DMS114 treated with DMSO at 0.1 percent for 48 hours (cell line): ENCODE measurements at regions not wholly inside any gene's neighbourhood (a gene's known extent, or its start where the extent isn't known, plus 50 kb on each side); places are given as distances from the start of the nearest gene placed in this dataset.

Experiments used
- DNase-seq: peaks from one replicate; lab custom pipeline; 2025; ENCODE audit not compliant: unreplicated experiment; lab: John Stamatoyannopoulos, UW

DNA sequence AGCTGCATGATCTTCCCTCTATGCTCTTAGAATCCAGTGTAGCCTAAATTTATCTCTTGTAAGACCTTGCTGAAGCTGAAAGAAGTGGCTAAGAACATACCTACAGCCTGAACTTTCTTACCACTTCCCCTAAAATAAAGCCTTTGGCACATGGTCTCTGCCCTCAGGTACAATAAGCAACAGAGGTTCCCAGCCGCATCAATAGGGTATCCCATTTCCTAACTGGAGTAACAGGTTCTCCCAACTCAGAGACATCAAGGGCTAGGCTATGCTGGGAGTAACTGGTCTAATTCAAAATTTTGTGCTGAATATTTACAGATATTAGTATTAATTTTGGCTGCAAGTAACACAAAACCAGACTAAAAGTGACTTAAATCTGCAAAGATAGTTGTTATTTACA, 335.8 kb upstream of the TRPC7 start:
- DNase-seq, result no peak

DNA sequence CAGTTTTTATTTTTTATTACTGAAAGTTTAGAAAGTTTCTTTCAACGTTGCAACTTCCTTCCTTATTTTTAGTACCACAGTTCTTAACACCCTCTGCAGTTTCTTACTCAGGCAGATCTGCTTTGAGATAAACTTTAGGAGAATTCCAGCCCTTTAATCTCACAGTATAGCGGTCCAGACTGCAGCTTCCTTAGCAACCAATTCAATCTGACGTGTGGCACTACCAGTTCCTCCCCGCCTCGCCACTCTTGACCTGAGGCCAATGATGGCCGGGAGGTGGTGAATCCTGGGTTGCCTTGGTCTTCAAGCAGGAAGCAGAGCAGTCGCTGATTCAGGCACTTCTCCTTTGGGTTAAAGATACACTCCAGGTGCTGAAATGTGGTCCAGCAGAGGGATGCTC, 334.3 kb upstream of the TRPC7 start:
- DNase-seq, result no peak

DNA sequence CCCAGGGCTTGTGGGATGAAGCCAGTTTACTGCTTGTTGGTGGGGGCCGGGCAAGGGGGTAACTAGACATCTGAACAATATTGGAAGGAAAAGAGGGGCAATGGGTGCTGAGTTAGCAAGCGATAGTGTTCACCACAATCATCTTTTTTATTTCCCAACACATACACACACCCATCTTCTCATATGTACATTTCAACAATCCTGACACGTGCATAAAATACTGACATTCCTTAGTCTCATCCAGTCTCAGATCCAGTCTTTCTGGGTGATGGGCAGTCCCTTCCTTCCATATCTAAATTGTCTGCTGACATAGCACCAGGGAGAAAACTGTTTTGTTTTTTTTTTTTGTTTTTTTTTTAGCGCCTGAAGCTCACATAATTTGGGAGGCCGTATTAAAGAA, 333.6 kb upstream of the TRPC7 start:
- no peak for DNase-seq

DNA sequence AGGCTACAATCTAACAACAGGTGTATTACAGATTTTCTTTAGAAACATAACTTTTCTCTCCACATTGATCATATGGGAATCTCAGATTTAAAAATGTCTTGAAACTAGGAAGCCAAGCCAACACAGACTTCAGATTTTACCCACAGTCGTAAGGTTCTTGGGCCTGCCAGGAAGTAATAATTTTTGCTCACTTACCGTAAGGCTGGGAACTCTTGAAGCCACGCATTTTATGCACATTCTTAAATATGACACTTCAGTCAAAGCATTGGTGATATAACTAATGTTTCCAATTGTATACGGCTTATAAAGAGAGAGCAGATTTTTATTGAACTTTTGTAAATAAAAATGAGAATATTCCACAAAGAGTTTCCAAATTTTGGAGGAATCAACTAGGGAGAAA, 328.9 kb upstream of the TRPC7 start:
- DNase-seq, result no peak

DNA sequence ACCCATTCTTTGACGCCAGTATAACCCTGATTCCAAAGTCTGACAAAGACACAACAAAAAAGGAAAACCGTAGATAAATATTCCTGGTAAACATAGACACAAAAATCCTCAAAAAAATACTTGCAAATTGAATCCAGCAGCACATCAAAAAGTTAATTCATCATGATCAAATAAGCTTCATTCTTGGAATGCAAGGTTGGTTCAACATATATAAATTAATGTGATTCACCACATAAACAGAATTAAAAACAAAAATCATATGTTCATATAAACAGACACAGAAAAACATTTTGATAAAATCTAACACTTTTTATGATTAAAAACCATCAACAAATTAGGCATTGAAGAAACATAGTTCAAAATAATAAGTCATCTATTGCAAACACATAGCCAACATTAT, 324.2 kb upstream of the TRPC7 start:
- DNase-seq, result no peak

DNA sequence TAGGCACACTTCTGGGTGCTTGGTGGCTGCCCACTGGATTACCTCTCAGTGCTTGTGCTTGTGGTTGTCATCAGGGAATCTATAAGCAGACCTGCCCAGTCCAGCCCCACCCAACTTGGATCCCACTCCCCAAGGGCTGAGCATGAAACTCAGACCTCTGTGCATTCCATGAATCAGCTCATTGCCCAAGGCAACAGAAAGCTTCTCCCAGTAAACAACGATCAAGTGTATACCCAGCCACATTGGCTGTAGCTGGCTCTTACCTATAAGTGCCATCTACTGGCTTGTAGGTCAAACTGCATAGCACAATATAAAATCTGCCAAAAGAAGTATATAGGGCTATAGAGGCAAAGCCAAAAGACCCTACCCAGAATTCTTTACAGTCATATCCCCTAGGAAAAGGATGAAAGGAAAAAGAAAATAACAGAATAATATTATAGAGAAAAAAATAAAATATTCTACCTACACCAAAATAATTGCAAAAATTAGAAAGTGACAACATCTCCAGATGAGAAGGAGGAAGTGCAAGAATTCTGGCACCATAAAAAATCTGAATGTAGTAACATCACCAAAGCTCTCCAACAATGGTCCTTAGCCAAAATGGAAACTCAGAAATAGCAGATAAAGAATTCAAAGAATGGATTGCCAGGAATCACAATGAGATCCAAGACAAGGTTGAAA, 321.0 kb upstream of the TRPC7 start:
- DNase-seq, result peak; percentile 6

DNA sequence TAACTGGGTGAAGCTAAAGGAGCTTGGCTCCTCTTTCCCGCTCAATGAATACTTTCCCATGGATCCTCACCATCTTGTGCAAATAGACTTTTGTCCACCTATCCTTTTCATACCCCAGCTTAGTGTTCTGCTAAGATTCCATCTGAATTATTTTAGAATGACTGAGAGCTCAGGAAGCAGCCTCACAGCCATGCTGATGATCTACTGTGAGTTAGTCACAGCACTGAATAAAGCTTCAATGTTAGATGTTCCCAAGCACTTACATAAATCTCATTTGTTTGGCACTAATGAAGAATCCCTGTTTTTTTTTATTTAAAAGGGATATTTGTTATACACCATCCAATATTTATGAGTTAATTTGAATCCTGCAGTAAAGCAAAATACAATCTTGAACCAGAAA, 317.6 kb upstream of the TRPC7 start:
- DNase-seq, result no peak

DNA sequence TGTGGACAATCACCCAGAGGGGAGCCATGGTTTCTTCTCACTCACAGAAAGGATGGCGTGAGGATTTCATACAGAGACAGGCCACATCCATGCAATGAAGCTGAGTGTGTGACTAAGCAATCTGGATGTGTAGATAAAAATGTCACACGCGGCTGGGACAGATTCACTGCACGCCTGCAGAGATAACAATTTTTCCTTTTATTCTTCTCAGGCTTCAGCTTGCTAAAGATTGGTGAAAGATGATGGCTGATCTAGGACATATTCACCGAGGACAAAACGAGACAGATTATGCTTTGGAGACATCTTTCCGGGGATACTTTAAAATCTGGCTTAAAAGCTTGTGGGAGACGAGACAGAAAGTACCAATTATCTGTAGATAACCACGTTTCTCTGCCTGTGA, 313.9 kb upstream of the TRPC7 start:
- DNase-seq, result no peak

DNA sequence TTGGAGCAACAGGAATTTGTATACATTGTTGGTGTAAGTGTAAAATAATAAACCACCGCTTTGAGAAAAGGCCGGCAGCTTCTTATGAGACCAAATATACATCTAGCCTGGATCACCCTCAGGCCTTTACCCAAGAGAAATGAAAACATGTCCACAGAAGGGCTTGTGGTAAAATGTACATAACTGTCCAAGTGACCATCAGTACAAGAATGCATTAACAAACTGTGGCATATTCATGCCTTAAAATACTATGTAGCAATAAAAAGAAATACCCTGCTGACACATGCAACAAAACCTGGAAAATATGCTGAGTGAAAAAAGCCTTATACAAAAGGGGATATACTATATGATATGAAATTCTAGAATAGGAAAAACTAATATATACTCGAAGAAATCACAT, 311.9 kb upstream of the TRPC7 start:
- no peak for DNase-seq

DNA sequence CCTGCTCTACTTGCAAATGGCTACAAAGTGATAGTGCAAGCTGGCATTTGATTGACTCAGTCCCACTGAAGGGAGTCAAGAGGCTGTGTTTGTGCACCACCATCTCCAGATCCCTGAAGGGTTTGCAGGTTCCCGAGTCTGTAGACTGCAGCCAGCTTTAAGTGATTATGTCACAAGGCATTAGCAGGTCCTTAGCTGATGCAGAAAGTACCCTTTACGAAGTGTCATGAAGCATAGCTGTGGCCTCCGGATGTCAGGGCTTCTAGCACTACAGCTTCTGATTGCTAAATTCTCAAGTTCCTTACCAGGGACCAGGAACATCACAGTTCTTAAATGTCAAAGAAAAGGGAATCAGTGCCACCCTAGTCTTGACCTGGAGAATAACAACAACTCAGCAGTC, 311.3 kb upstream of the TRPC7 start:
- DNase-seq, result no peak

DNA sequence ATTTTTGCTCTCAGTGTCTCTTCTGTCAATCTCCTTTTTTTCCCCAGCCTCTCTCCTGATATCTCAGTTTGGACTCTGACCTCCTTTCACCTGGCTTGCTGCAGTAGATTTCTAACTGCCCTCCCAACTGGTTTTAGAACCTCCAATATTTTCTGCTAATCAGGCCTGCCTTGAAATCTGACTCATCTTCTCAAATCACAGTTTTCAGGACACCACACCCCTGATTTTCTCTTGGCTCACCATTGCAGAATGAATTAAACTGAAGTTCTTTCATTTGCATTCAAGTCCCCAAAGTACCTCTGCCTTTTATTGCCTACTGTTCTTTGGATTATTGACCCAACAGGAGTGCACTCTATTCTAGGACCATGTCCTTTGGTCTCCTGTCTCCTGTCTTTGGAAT, 310.4 kb upstream of the TRPC7 start:
- DNase-seq, result no peak

DNA sequence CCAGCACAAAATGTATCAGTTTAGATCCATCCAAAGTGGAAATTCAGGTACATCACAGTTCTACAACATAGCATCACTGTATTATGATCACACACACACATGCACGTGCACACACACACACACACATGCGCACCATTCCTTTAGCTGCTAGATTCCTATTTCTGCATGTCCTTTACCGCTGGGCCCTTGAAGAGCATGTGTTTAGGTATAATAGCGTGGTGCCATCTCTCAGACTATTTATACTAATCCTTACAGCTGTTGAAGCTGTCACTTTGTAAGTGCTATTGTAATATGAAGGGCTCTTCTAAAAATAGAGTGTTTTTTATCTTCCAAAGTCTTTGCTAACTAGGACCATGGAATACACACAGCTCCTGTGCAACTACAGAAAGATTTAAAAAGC, 308.8 kb upstream of the TRPC7 start:
- DNase-seq, result no peak

DNA sequence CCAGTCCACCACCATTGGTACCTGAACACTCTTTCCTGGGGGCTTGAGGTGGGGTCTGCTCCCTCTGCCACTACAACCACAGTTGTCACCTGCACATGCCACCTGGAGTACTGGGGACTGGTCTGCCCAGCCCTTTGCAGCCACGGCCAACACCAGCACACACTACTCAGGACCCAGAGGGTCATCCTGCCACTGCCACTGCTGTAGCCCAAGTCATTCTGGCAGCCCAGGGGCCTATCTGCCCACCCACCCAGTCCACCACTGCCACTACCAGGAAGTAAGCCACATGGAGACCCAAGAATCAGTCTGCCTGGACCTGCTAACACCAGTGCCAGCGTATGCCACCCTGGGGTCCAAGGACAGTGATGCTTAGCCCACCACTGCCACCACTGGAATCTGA, 302.4 kb upstream of the TRPC7 start:
- DNase-seq, result no peak

DNA sequence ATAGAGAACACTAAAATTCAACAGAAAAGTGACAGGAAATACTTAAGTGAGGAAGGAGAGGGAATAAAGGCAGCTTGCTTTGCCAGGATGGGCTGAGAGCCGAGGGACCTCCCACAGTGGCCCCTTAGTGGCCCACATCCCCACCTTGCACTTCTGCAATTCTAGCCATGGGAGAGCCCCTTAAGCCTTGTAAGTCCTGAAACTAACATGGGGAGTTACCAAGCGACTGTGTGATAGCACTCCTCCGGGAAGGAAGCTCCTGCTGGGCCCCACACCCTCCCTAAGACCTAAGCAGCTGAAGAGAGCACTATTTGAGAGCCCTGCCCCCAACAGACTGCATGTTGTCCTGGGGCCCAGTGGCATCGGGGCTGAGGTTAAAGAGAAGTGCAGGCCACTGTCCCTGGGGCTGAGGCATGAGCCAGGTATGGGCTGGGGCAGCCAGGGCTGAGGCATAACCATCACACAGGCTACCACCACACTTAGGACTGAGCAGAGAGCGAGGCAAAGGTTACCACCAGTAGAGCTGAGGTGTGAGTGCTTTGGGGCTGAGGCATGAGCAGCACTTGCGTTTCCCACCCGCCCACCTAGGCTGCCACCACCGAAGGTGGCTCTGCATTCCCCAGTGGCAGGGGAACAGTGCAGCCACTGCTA, 301.8 kb upstream of the TRPC7 start:
- DNase-seq, result no peak

DNA sequence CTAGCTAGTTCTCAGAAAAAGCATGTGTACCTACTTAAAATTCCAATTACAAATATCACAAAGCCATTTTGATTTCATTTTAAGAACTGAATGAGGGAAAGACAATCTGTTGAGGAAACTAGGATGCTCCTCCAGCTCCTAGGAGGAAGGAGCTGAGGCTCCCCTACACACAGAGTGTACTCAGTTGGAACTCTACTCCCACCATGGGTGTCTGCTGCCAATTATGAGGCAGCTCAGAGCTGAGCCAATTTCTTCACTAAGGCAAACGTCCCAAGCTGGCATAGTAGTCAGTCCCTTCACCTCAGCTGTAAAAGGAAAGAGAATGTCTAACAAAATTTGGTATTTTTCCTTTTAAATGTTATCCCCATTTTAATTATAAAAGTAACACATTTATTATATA, 300.0 kb upstream of the TRPC7 start:
- DNase-seq, result no peak

DNA sequence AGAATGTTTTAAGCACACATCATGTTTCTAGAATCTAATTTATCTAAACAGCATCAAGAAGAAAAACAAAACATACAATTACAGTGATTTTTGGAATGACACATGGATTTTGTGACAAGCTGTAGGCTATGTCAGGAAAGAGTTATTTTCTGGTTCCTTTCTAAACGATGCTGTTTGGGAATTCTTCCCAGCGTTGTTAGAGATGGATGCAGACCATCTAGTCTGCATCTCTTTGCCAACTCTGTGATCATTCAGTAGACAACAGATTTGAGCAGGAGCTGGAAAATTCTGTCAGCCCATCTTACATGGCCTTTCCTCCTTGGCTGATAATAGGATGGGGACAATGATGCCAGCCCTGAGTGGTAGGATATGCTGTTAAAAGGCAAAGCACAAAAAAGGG, 295.7 kb upstream of the TRPC7 start:
- DNase-seq, result no peak

DNA sequence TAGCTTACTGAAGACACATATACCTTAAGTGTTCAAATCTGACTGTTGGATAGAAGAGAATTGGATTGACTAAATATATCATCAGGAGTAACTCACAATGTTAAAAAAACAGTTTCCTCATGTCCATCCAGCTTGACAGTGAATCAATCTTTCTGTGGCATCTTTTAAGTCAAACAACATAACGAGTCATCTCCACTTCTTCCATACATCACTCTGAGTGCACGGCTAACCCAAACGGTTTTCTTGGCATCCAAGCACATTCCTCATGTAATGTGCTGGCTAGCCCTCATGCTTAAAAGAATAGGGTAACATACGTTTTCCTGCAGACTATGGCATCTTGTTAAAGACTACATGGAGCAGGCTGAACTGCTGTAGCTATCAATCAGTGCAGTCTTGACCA, 291.5 kb upstream of the TRPC7 start:
- DNase-seq, result no peak

DNA sequence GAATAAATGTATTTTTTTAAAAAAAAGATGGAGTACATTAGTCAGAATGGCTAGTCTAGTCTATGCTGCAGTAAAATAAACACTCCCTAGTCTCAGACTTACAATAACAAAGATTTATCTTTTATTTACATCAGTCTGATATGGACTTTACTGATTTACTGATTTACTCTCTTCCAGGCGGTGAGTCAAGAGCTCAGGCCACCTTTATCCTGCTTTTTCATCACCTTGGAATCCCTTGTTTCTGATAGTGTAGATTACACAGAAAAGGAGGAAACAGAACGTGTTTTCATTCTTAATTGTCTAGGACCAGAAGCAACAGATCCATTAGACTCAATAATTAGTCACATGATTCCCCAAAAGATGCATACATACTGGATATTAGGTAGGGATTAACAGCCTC, 290.1 kb upstream of the TRPC7 start:
- no peak for DNase-seq

DNA sequence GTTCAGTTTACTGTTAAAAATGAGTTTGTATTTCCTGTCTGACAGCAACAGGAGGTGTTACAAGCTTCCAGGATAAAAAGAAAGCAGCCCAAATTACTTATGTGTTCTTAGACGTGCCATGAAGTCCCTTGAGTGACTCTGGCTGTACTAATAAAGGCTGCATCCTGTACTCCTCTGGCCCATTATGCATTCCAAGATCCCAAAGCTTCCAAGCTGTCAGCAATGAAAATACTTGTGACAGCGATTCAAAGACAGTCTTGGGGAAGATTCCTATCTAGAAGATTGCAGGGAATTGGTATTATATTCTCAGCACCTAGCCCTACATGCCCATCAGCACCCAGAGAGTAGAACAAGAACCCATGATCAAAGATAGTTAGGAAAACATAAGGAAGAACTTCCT, 281.6 kb upstream of the TRPC7 start:
- no peak for DNase-seq

DNA sequence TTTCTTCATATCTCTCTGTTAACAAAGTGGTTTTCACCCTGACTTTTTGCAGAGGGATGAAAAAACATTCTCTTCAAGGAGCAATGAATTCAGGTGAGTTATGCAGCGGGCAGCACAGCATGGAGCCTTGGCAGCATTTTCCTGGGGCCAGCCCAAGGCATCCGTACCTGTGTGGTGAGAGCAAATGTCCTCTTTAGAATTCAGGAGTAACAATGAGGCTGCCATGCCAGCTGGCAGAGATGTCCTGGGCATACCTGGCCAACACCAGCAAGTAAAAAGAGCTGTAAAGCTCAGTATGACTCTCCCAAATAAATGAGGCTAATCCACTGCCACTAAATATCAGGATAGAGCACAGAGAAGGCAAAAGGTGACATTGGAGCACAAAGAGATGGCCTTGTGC, 277.6 kb upstream of the TRPC7 start:
- no peak for DNase-seq

DNA sequence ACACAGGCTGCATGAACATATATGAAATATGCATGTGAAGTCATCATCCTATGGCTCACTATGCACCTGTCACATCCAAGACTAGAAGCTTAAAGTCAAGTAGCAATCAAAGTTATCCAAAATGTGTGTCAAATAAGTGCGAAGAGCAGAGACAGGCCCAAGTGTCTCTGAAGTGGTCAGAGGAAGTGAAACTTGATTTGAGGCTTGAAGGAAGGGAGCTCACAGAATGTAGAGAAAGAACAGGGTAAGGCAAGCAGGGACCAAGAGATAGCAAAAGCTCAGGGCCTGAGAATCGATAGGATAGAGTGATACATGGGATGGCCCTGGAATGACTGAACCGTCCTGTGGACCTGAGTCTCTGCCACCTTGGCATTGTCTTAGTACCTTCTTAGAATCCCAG, 274.3 kb upstream of the TRPC7 start:
- DNase-seq, result no peak

DNA sequence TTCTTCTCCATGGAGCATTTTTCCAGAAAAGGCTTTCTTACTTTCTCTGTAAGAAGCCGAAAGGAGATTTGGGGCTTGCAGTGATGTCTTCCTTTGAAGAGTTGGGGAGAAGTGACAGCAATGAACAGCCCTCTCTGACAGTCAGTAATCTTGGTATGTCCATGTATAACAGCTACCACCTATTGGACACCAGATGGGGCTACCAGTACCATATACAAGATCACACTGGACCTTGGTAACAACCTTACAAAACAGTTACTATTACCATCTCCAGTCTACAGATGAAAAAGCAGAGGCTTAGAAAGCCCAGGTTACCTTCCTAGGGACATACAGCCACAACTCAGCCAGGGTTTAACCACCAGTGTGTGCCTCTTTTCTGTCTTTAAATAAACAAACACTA, 272.7 kb upstream of the TRPC7 start:
- DNase-seq, result peak; percentile 6

DNA sequence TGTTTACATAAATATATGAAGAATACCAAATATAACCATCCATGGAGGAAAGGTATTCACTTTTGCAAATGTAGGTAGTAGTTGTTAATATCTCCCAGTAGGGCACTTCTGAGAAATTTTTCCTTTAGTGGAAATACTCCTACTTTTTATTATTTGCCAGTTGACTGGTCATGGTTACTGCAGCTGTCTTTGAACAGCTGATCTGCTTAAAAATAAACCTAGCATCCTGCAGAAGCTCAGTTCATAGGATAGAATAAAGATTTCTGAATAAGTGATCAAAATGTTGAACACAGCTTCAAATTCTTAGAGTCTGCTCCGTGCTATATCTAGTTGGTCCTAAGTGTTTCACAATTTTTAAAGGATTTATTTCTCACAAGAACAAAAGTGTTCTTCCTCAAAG, 270.7 kb upstream of the TRPC7 start:
- no peak for DNase-seq
